ENCODE measurements at regions not wholly inside any gene's neighbourhood (a gene's known extent, or its start where the extent isn't known, plus 50 kb on each side); places are given as distances from the start of the nearest gene placed in this dataset.

DNA sequence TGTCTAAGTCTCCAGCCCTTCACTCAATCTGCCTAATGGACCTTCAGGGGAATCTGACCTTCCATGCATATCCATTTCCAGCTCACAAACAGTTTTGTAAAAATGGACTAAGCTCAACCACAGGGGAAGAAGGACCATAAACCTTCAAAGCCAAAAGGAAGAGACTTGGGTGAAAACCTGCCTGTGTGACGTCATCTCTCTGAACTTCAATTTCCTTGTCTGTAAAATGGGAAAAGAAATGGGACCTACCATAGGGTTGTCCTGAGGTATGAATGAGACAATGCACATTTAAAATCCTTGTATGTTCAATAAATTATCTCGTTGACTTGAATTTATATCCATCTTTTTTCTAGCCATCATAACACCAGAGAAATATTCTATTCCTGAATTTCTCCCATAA lies 370.7 kb downstream of the INSC start:
- Histone ChIP-seq H3K36me3 (no peaks in the 10 kb centered on the region), H3K9me3 (no peaks in the 10 kb centered on the region), H3K27ac (no peak overlapping the region), H3K4me1 (no peaks in the 10 kb centered on the region), H3K4me3 (no peak overlapping the region), H3K27me3 (ENCODE audit: low read depth) (no peaks in the 10 kb centered on the region)
- ATAC-seq: no peak
- intact Hi-C loops (cut with DNase I): no loop called here
- no peak for DNase-seq
- TF ChIP-seq, protein P1, sequence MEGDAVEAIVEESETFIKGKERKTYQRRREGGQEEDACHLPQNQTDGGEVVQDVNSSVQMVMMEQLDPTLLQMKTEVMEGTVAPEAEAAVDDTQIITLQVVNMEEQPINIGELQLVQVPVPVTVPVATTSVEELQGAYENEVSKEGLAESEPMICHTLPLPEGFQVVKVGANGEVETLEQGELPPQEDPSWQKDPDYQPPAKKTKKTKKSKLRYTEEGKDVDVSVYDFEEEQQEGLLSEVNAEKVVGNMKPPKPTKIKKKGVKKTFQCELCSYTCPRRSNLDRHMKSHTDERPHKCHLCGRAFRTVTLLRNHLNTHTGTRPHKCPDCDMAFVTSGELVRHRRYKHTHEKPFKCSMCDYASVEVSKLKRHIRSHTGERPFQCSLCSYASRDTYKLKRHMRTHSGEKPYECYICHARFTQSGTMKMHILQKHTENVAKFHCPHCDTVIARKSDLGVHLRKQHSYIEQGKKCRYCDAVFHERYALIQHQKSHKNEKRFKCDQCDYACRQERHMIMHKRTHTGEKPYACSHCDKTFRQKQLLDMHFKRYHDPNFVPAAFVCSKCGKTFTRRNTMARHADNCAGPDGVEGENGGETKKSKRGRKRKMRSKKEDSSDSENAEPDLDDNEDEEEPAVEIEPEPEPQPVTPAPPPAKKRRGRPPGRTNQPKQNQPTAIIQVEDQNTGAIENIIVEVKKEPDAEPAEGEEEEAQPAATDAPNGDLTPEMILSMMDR (IDR thresholded peaks at IDR 0.05): no peak

DNA sequence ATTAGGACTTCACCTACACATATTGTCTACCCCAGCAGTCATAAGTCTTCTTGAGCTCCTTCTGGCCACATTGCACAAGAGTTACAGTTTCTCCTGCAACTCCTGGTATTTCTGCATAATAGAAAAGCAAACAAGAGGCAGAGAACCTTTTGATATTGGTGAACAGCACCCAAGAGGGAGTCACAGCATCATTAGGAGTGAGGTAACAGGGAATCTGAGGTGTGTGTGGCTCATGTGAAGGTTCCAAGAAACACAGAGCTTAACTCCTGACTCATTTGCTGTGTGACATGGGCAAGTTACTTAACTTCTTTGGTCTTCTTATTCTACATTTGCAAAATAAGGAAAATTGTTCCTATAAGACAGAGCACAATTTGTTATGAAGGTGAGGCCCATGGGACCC lies 374.6 kb downstream of the INSC start:
- no peak overlapping the region for H3K4me3 ChIP-seq
- no peaks in the 10 kb centered on the region for H3K9me3 ChIP-seq
- ATAC-seq (no peak), DNase-seq (no peak)
- no peaks in the 10 kb centered on the region for H3K36me3 ChIP-seq
- TF ChIP-seq, protein P1 (IDR thresholded peaks at IDR 0.05): no peak
- no peaks in the 10 kb centered on the region for H3K4me1 ChIP-seq
- no peak overlapping the region for H3K27ac ChIP-seq
- intact Hi-C loops (cut with DNase I): no loop called here
- H3K27me3 ChIP-seq (ENCODE audit: low read depth): no peaks in the 10 kb centered on the region

DNA sequence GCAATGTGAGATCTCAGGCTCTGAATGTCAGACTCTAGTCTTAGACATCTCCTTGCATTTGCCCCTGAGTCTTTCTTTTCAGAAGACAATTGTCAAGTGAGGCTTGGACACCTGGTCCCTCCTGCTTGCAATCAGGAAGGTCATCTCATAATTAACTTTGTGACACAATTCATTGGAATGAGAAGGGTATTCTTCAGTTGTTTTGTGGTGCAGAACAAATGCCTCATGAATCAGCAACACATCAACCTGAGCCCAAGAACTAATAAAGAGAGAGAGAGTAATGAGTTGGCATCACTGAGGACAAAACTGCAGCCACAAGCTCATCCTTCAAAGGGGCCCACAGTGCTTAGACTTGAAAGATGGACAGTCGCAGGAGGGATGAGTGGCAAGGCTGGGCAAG lies 375.8 kb downstream of the INSC start:
- no peak for ATAC-seq
- no peaks in the 10 kb centered on the region for H3K9me3 ChIP-seq
- no peaks in the 10 kb centered on the region for H3K36me3 ChIP-seq
- no peak for DNase-seq
- intact Hi-C loops (cut with DNase I): no loop called here
- H3K27me3 ChIP-seq (ENCODE audit: low read depth): no peaks in the 10 kb centered on the region
- TF ChIP-seq, protein P1 (IDR thresholded peaks at IDR 0.05): no peak
- H3K27ac ChIP-seq: no peak overlapping the region
- no peaks in the 10 kb centered on the region for H3K4me1 ChIP-seq
- H3K4me3 ChIP-seq: no peak overlapping the region

DNA sequence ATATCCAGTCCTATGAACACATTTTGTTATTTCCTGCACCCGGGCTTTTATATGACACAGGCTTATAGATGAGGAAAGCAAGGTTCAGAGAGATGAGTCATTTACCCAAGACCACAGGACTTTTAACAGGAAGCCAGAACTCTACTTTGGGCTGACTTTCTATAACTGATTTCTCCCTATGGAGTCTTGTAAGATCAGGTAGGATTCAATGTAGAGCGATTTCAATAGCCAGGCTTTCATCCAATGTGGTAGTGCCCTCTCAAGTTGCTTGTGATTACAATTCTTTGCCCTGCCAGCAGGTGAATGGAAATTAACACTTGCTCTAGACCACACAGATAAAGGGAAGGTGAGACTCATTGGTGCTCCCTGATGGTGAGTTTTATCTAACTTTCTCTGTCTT lies 378.3 kb downstream of the INSC start:
- Histone ChIP-seq H3K4me1 (no peaks in the 10 kb centered on the region), H3K36me3 (no peaks in the 10 kb centered on the region), H3K27ac (no peak overlapping the region), H3K9me3 (no peaks in the 10 kb centered on the region), H3K27me3 (ENCODE audit: low read depth) (no peaks in the 10 kb centered on the region), H3K4me3 (no peak overlapping the region)
- TF ChIP-seq, protein P1 (IDR thresholded peaks at IDR 0.05): no peak
- ATAC-seq: no peak
- intact Hi-C loops (cut with DNase I): no loop called here
- no peak for DNase-seq

DNA sequence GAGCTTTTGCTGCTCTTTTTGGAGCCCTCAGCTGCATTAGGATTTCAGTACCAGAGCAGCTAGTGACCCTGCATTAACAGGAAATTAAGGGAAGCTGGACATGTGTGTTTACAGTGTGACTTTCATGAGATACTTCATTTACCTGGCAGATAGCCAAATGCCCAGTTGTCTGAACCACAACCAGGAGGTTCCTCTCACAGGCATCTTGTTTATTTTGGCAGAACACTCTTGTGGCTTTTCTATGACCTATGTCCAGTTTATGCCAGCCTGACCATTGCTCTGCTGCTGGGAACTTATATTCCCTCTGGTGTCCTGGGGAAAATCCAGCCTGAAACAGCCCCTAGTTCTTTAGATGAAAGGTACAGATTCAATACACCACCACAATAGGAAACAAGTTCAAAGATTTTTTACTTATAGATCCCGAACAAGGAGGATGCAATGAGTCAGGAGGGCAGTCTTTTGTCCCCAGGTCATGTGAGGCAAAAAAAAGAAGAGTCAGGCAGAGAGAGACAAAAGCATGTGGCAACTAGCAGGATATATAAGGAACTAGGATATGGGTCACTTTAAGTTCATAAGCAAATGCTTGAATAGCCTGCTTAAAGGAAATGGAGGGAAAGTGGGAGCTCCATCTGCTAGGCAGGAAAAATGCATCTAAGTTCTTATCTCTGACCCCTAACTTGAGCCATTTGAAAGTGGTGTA lies 379.3 kb downstream of the INSC start:
- Histone ChIP-seq H3K27me3 (ENCODE audit: low read depth) (no peaks in the 10 kb centered on the region), H3K9me3 (no peaks in the 10 kb centered on the region), H3K27ac (no peak overlapping the region), H3K36me3 (no peaks in the 10 kb centered on the region), H3K4me3 (no peak overlapping the region), H3K4me1 (no peaks in the 10 kb centered on the region)
- no peak for ATAC-seq
- intact Hi-C loops (cut with DNase I): no loop called here
- no peak for DNase-seq
- TF ChIP-seq, protein P1 (IDR thresholded peaks at IDR 0.05): no peak

Measured in lower lobe of right lung (tissue), 2 donors.